ENCODE measurements at regions not wholly inside any gene's neighbourhood (a gene's known extent, or its start where the extent isn't known, plus 50 kb on each side); places are given as distances from the start of the nearest gene placed in this dataset.

DNA sequence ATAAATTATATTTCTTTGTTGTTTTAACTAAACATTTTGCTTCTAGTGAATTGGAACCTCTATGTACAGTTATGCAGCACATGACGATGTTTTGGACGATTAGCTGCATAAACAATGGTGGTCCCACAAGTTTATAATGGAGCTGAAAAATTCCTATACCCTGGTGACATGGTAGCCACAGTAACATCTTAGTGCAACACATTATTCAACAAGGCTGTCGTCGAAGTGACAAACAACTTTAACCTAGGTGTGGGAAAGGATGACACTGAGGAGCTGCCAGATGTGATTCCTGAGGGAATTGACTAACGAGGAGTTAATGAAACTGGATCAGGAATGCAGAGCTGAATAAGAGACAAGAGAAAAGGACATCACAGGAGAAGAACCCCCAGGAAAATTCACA, 588.9 kb upstream of the EPHA6 start:
- Mint-ChIP-seq H3K9me3 (peaks cover 3% of the 10 kb centered on the region), H3K4me1 (ENCODE audit: low read depth) (no peaks in the 10 kb centered on the region), H3K36me3 (ENCODE audit: low read depth) (no peaks in the 10 kb centered on the region), H3K4me3 (no peak overlapping the region), H3K27me3 (ENCODE audit: low read depth) (no peaks in the 10 kb centered on the region), H3K27ac (no peak overlapping the region)
- CTCF ChIA-PET: no interaction called here
- intact Hi-C loops (cut with micrococcal nuclease): no loop called here
- no peak for DNase-seq

DNA sequence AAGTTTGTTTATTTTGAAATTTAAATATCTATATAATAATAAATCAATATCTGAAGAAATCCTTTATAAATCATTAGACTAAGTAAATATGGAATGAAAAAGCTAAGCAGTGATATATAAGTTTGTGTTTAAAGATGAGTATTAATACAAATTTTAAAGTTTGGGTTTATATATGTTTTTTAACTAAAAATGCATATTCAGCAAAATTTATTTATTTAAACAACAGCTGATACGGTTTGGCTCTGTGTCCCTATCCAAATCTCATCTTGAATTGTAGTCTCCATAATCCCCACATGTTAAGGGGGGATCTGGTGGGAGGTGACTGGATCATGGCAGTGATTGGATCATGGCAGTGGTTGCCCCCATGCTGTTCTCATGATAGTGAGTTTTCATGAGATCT, 580.7 kb upstream of the EPHA6 start:
- H3K36me3 Mint-ChIP-seq (ENCODE audit: low read depth): no peaks in the 10 kb centered on the region
- CTCF ChIA-PET: no interaction called here
- H3K9me3 Mint-ChIP-seq: peaks cover 1% of the 10 kb centered on the region
- no peaks in the 10 kb centered on the region for H3K4me1 Mint-ChIP-seq (ENCODE audit: low read depth)
- intact Hi-C loops (cut with micrococcal nuclease): no loop called here
- no peaks in the 10 kb centered on the region for H3K27me3 Mint-ChIP-seq (ENCODE audit: low read depth)
- DNase-seq: no peak
- H3K4me3 Mint-ChIP-seq: no peak overlapping the region
- H3K27ac Mint-ChIP-seq: no peak overlapping the region

DNA sequence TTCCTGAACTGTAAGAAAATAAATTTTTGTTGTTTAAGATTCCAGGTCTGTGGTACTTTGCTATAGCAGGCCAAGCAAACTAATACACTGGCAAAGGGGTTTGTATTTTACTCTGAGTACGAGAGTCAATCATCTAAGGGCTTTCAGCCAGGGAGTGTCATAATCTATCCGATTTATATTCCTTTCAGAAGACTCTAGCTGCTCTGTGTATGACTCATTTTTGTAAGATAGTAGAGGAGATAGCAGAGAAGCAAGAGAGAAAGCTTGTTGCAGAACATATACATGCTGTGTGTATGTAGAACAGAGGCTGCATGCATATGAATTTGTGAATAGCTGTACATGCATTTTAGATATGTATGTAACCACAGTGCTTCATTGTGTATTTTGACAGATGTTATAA, 577.9 kb upstream of the EPHA6 start:
- Mint-ChIP-seq H3K27ac (no peak overlapping the region), H3K4me3 (no peak overlapping the region)

DNA sequence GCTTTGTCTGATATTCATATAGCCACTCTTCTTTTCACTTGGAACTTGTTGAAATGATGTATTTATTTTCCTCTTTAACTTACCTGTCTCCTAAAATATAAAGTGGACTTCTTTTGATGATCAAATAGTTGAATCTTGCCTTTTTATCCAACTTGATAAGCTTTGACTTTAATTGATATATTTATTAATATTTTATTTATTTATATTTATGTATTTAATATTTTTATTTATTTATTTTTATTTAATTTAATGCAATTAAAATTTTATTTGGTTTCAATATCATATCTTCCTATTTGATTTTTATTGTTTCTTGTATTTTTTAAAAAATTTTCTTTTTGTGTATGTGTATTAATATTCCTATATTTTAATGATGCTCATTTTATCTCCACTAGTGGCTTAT, 555.1 kb upstream of the EPHA6 start:
- H3K4me3 Mint-ChIP-seq: no peak overlapping the region
- no peaks in the 10 kb centered on the region for H3K36me3 Mint-ChIP-seq (ENCODE audit: low read depth)
- no peaks in the 10 kb centered on the region for H3K27me3 Mint-ChIP-seq (ENCODE audit: low read depth)
- H3K9me3 Mint-ChIP-seq: peaks cover 8% of the 10 kb centered on the region
- no peaks in the 10 kb centered on the region for H3K4me1 Mint-ChIP-seq (ENCODE audit: low read depth)
- CTCF ChIA-PET: no interaction called here
- DNase-seq: no peak
- no peak overlapping the region for H3K27ac Mint-ChIP-seq
- intact Hi-C loops (cut with micrococcal nuclease): no loop called here

More for the DNA sequence above, 577.9 kb upstream of the EPHA6 start:
- Mint-ChIP-seq H3K27me3 (ENCODE audit: low read depth) (no peaks in the 10 kb centered on the region), H3K9me3 (peaks cover 1% of the 10 kb centered on the region), H3K36me3 (ENCODE audit: low read depth) (no peaks in the 10 kb centered on the region), H3K4me1 (ENCODE audit: low read depth) (no peaks in the 10 kb centered on the region)
- CTCF ChIA-PET: no interaction called here
- no peak for DNase-seq
- intact Hi-C loops (cut with micrococcal nuclease): no loop called here

DNA sequence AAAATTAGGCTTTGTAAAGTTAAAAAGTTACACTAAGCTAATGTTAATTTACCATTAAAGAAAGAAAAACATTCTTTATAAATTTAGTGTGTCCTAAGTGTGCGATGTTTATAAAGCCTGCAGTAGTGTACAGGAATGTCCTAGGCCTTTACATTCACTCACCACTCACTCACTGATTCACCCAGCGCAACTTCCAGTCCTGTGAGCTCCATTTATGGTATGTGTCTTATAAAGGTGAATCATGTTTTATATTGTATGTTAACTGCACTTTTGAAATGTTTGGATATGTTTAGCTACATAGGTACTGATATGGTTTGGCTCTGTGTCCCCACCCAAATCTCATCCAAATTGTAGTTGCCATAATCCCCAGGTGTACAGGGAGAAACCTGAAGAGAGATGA, 549.7 kb upstream of the EPHA6 start:
- peaks cover 6% of the 10 kb centered on the region for H3K9me3 Mint-ChIP-seq

DNA sequence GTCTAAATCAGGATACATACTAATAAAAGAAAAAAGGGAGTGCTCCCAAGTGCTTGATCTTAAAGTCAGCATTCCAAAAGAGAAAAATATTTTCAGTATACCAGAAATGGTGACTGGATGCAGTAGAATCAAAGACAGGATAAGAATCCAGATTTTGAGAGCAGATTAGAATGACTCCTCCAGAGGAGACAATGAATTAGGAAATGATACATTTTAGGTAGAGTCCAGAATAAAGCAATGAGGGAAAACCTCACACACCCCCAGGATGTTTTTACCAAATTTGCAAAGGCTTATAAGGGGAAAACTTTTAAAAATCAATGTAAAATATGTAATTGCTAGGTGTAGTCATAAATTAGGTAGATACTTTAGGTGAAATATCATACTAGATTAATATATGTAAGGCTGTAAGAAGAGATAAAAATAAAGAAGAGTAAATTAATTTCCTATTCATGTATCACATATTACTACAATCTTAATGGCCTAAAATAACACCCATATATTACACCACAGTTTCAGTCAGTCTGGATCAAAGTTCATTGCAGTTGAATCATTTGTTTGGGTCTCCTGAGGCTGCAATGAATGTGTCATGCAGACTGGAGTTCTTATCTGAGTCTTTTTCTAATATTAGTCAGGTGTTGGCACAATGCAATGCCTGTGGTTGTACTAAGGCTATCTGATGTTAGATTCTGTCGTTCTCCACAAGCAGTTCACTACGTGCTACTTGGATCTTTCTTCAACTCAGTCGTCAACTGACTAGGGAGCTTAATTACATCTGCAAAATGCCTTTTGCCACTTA, 547.8 kb upstream of the EPHA6 start:
- Mint-ChIP-seq H3K9me3 (peaks cover under 1% of the 10 kb centered on the region), H3K27me3 (ENCODE audit: low read depth) (no peaks in the 10 kb centered on the region), H3K4me3 (no peak overlapping the region), H3K36me3 (ENCODE audit: low read depth) (no peaks in the 10 kb centered on the region), H3K27ac (no peak overlapping the region), H3K4me1 (ENCODE audit: low read depth) (no peaks in the 10 kb centered on the region)
- intact Hi-C loops (cut with micrococcal nuclease): no loop called here
- CTCF ChIA-PET: no interaction called here
- no peak for DNase-seq

More for the DNA sequence above, 549.7 kb upstream of the EPHA6 start:
- CTCF ChIA-PET: no interaction called here
- no peak overlapping the region for H3K27ac Mint-ChIP-seq
- H3K4me3 Mint-ChIP-seq: no peak overlapping the region
- H3K4me1 Mint-ChIP-seq (ENCODE audit: low read depth): no peaks in the 10 kb centered on the region
- no peak for DNase-seq
- no peaks in the 10 kb centered on the region for H3K36me3 Mint-ChIP-seq (ENCODE audit: low read depth)
- no peaks in the 10 kb centered on the region for H3K27me3 Mint-ChIP-seq (ENCODE audit: low read depth)
- intact Hi-C loops (cut with micrococcal nuclease): no loop called here

DNA sequence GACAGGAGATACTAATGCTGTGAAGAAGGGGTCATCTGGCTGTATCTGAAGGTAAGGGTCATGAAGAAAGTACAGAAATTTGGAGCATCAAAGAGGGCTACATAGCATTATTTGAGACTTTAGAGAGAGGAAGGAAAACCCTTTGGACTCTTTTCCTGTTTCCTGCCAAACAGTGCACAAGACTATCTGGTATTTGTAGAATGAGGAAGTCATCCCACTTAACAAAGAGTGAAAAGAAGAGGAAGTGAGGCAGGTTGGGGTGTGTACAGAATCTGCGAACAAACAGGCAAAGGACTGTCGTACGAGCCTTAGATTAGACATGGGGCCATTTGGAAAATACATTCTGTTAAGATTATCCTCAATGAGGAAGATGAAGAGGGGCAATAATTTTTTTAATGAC, 546.8 kb upstream of the EPHA6 start:
- H3K4me1 Mint-ChIP-seq (ENCODE audit: low read depth): no peaks in the 10 kb centered on the region
- CTCF ChIA-PET: no interaction called here
- H3K4me3 Mint-ChIP-seq: no peak overlapping the region
- H3K36me3 Mint-ChIP-seq (ENCODE audit: low read depth): no peaks in the 10 kb centered on the region
- no peaks in the 10 kb centered on the region for H3K9me3 Mint-ChIP-seq
- H3K27me3 Mint-ChIP-seq (ENCODE audit: low read depth): no peaks in the 10 kb centered on the region
- H3K27ac Mint-ChIP-seq: no peak overlapping the region
- DNase-seq: no peak
- intact Hi-C loops (cut with micrococcal nuclease): no loop called here

DNA sequence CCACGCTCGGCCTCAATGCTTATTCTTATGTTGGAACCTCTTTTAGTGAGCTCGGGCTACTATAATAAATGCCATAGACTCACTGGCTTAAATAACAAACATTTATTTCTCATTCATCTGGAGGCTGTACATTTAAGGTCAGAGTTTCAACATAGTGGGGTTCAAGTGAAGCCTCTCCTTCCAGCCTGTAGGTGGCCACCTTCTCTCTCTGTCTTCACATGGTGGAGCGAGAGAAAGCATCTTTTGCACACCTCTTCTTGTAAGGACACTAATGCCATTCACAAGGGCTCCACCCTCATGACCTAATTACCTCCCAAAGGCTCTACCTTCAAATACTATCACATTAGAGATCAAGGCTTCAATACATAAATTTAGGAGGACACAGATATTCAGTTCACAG, 520.3 kb upstream of the EPHA6 start:
- Mint-ChIP-seq H3K27ac (no peak overlapping the region), H3K27me3 (ENCODE audit: low read depth) (no peaks in the 10 kb centered on the region), H3K4me1 (ENCODE audit: low read depth) (no peaks in the 10 kb centered on the region), H3K9me3 (peaks cover 10% of the 10 kb centered on the region), H3K36me3 (ENCODE audit: low read depth) (no peaks in the 10 kb centered on the region), H3K4me3 (no peak overlapping the region)
- DNase-seq: no peak
- intact Hi-C loops (cut with micrococcal nuclease): no loop called here
- CTCF ChIA-PET: no interaction called here

DNA sequence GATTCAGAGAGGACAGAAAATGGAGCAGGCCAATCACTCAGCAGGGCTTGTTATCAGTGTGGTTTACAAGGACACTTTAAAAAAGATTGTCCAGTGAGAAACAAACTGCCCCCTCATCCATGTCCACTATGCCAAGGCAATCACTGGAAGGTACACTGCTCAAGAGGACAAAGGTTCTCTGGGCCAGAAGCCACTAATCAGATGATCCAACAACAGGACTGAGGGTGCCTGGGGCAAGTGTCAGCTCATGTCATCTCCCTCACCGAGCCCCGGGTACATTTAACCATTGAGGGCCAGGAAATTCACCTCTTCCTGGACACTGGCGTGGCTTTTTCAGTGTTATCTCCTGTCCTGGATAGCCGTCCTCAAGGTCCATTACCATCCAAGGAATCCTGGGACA, 513.7 kb upstream of the EPHA6 start:
- DNase-seq: no peak
- no peaks in the 10 kb centered on the region for H3K27me3 Mint-ChIP-seq (ENCODE audit: low read depth)
- no peak overlapping the region for H3K27ac Mint-ChIP-seq
- peaks cover 2% of the 10 kb centered on the region for H3K9me3 Mint-ChIP-seq
- intact Hi-C loops (cut with micrococcal nuclease): no loop called here
- H3K4me3 Mint-ChIP-seq: no peak overlapping the region
- no peaks in the 10 kb centered on the region for H3K36me3 Mint-ChIP-seq (ENCODE audit: low read depth)
- CTCF ChIA-PET: no interaction called here
- no peaks in the 10 kb centered on the region for H3K4me1 Mint-ChIP-seq (ENCODE audit: low read depth)

DNA sequence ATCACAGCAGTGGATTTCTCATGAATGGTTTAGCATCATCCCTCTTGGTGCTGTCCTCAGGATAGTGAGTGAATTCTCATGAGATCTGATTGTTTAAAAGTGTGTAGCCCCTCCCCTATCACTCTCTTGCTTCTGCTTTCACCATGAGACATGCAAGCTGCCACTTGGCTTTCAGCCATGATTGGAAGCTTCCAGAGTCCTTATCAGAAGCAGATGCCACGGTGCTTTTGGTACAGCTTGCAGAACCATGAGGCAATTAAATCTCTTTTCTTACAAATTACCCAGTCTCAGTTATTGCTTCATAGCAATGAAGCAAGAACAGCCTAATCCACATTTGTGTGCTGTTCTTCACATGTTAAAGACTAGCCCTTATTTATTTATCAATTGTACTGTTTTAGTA, 495.2 kb upstream of the EPHA6 start:
- intact Hi-C loops (cut with micrococcal nuclease): no loop called here
- no peak overlapping the region for H3K4me3 Mint-ChIP-seq
- no peaks in the 10 kb centered on the region for H3K36me3 Mint-ChIP-seq (ENCODE audit: low read depth)
- no peak overlapping the region for H3K27ac Mint-ChIP-seq
- DNase-seq: no peak
- H3K4me1 Mint-ChIP-seq (ENCODE audit: low read depth): no peaks in the 10 kb centered on the region
- H3K27me3 Mint-ChIP-seq (ENCODE audit: low read depth): no peaks in the 10 kb centered on the region
- peaks cover 10% of the 10 kb centered on the region for H3K9me3 Mint-ChIP-seq
- CTCF ChIA-PET: no interaction called here

DNA sequence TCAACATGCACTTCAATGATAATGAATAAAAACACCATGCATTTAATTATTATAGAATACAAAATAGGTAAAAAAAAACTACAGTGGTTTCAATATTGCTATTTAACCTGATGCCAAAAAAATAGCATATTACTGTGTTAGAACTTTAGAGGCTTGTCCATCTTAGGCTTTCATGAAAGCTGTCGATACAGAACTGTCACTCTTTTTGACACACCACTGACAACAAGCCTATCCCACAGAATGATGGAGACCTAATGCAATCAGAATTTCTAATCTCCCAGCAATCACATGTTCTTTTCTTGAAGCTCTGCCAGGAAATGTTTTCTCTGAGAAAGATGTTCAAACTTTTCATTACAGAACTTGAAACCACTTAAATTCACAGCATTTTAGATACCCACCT, 490.3 kb upstream of the EPHA6 start:
- DNase-seq: no peak
- H3K36me3 Mint-ChIP-seq (ENCODE audit: low read depth): no peaks in the 10 kb centered on the region
- intact Hi-C loops (cut with micrococcal nuclease): no loop called here

DNA sequence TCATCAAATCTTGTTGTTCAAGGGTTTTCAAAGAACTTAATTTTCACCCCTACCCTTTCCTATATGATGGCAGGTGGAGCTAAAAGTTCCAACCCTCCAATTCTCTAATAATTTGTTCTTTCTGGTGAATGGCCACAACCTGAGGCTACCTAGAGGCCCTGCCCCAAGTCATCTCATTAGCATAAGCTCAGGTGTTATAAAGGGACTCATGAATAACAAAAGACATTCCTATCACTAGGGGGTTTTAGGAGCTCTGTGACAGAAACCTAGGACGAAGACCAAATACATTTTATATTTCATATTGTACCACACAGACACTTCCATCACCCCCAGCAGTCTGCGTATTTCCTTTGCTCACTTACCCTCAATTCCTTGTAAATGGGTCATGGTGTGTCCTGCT, 483.6 kb upstream of the EPHA6 start:
- H3K4me3 Mint-ChIP-seq: no peak overlapping the region
- no peaks in the 10 kb centered on the region for H3K36me3 Mint-ChIP-seq (ENCODE audit: low read depth)
- intact Hi-C loops (cut with micrococcal nuclease): loop anchor here (5.0 kb wide), 1 partner anchor 482 kb away; the partner anchor contains the start of gene EPHA6
- H3K27me3 Mint-ChIP-seq (ENCODE audit: low read depth): no peaks in the 10 kb centered on the region
- DNase-seq: no peak
- no peak overlapping the region for H3K27ac Mint-ChIP-seq
- CTCF ChIA-PET: no interaction called here
- H3K4me1 Mint-ChIP-seq (ENCODE audit: low read depth): no peaks in the 10 kb centered on the region
- peaks cover 4% of the 10 kb centered on the region for H3K9me3 Mint-ChIP-seq

More for the DNA sequence above, 490.3 kb upstream of the EPHA6 start:
- no peak overlapping the region for H3K4me3 Mint-ChIP-seq
- H3K4me1 Mint-ChIP-seq (ENCODE audit: low read depth): no peaks in the 10 kb centered on the region
- H3K27me3 Mint-ChIP-seq (ENCODE audit: low read depth): no peaks in the 10 kb centered on the region
- peaks cover 12% of the 10 kb centered on the region for H3K9me3 Mint-ChIP-seq
- no peak overlapping the region for H3K27ac Mint-ChIP-seq
- CTCF ChIA-PET: no interaction called here

DNA sequence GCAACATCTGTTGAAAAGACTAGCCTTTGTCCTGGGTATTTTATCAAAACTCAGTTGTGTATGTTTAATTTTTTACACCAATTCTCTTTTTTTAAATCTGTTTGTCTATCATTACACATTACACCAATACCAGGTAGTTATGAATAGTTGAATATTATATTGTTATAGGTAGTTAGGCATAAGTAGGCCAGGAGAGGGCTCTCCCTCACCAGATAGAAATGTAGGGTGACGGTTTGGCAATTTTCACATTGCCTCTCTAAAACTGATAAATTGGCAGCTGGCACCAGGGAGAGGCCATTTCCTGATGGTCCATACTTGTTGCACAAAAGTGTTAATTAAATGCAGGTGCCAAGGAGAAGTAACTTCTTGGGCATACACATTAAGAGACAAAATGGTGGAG, 483.1 kb upstream of the EPHA6 start:
- no peak for DNase-seq
- H3K4me3 Mint-ChIP-seq: no peak overlapping the region
- H3K27ac Mint-ChIP-seq: no peak overlapping the region
- no peaks in the 10 kb centered on the region for H3K36me3 Mint-ChIP-seq (ENCODE audit: low read depth)
- no peaks in the 10 kb centered on the region for H3K4me1 Mint-ChIP-seq (ENCODE audit: low read depth)
- H3K9me3 Mint-ChIP-seq: peaks cover 4% of the 10 kb centered on the region
- intact Hi-C loops (cut with micrococcal nuclease): loop anchor here (5.0 kb wide), 1 partner anchor 481 kb away; the partner anchor contains the start of gene EPHA6
- CTCF ChIA-PET: no interaction called here
- no peaks in the 10 kb centered on the region for H3K27me3 Mint-ChIP-seq (ENCODE audit: low read depth)

Data from activated naive CD4-positive, alpha-beta T cell treated with anti-CD3 and anti-CD28 coated beads for 36 hours (primary cell).